ENCODE measurements at regions not wholly inside any gene's neighbourhood (a gene's known extent, or its start where the extent isn't known, plus 50 kb on each side); places are given as distances from the start of the nearest gene placed in this dataset.

- ChIA-PET CTCF (no interaction called here), POLR2A (no interaction called here)
- DNase-seq (no peak), ATAC-seq (no peak)
- intact Hi-C loops (cut with DNase I, micrococcal nuclease): no loop called here
- H3K4me1 Mint-ChIP-seq: no peaks in the 10 kb centered on the region
- H3K4me3 Mint-ChIP-seq: no peak overlapping the region
- peaks cover 56% of the 10 kb centered on the region for H3K9me3 Mint-ChIP-seq (ENCODE audit: low read depth)
- H3K36me3 Mint-ChIP-seq (ENCODE audit: low read depth): peaks cover 5% of the 10 kb centered on the region
- H3K27me3 Mint-ChIP-seq: no peaks in the 10 kb centered on the region
- no peak overlapping the region for H3K27ac Mint-ChIP-seq
These were observed 64.8 kb upstream of the ZNF85 start for GRCh38 chr19:20858218-20858617.

GRCh38 chr19:20858861-20859260 is 64.2 kb upstream of the ZNF85 start:
- intact Hi-C loops (cut with DNase I, micrococcal nuclease): no loop called here
- H3K36me3 Mint-ChIP-seq (ENCODE audit: low read depth): peaks cover 5% of the 10 kb centered on the region
- no peaks in the 10 kb centered on the region for H3K27me3 Mint-ChIP-seq
- CTCF ChIA-PET: no interaction called here
- peaks cover 49% of the 10 kb centered on the region for H3K9me3 Mint-ChIP-seq (ENCODE audit: low read depth)
- H3K27ac Mint-ChIP-seq: no peak overlapping the region
- no peaks in the 10 kb centered on the region for H3K4me1 Mint-ChIP-seq
- ATAC-seq: no peak
- POLR2A ChIA-PET: no interaction called here
- no peak for DNase-seq
- H3K4me3 Mint-ChIP-seq: no peak overlapping the region

- Mint-ChIP-seq H3K4me1 (no peaks in the 10 kb centered on the region), H3K9me3 (ENCODE audit: low read depth) (peaks cover 41% of the 10 kb centered on the region), H3K4me3 (no peak overlapping the region), H3K27ac (no peak overlapping the region), H3K36me3 (ENCODE audit: low read depth) (peaks cover 4% of the 10 kb centered on the region), H3K27me3 (no peaks in the 10 kb centered on the region)
- no peak for ATAC-seq
- intact Hi-C loops (cut with DNase I, micrococcal nuclease): loop anchor here in 1 of 2 experiments (2.0 kb wide), 1 partner anchor 22 kb away; no protein-coding TSS in a partner anchor
- CTCF ChIA-PET: no interaction called here
- POLR2A ChIA-PET: no interaction called here
- DNase-seq: no peak
These were observed 62.7 kb upstream of the ZNF85 start for GRCh38 chr19:20860339-20860738.

- intact Hi-C loops (cut with DNase I, micrococcal nuclease): no loop called here
- Mint-ChIP-seq H3K9me3 (ENCODE audit: low read depth) (peaks cover 48% of the 10 kb centered on the region), H3K4me3 (no peak overlapping the region), H3K27ac (no peak overlapping the region), H3K4me1 (no peaks in the 10 kb centered on the region), H3K36me3 (ENCODE audit: low read depth) (peaks cover 2% of the 10 kb centered on the region), H3K27me3 (no peaks in the 10 kb centered on the region)
- ChIA-PET POLR2A (no interaction called here), CTCF (interaction anchor here (1.4 kb wide), 1 partner anchor 10 kb away, joined by 3 read pairs; no protein-coding TSS in a partner anchor)
- no peak for DNase-seq
- ATAC-seq: no peak
These were observed 59.9 kb upstream of the ZNF85 start for GRCh38 chr19:20863176-20863575.

All from activated CD4-positive, alpha-beta T cell treated with anti-CD3 and anti-CD28 coated beads for 36 hours (primary cell).